ENCODE measurements at regions not wholly inside any gene's neighbourhood (a gene's known extent, or its start where the extent isn't known, plus 50 kb on each side); places are given as distances from the start of the nearest gene placed in this dataset.
"Not testable (repeated sequence)": the region's sequence is repeated elsewhere in the genome, so short reads cannot be mapped to it uniquely, and the experiment has no call there.

DNA sequence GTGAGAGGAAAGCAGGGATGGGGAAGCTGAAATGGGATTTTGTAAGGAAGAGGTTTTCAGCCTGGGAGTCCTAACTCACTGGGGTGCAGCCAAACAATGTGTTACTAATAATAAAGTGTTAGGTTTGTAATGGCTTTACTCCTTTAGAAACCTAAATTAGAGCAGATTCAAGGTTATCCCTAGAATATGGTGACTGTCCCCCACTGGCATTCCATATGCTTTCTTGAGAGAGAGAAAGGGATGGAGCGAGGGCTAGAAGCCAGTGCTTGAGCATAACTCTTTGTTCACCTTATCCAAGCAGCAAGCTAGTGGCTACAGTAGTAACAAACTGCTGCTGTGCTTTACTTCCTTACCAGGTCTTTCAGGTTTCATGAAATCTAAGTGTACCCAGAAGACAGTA, 249.1 kb upstream of the PGRMC2 start (continued):
- TF ChIP-seq, protein P1, sequence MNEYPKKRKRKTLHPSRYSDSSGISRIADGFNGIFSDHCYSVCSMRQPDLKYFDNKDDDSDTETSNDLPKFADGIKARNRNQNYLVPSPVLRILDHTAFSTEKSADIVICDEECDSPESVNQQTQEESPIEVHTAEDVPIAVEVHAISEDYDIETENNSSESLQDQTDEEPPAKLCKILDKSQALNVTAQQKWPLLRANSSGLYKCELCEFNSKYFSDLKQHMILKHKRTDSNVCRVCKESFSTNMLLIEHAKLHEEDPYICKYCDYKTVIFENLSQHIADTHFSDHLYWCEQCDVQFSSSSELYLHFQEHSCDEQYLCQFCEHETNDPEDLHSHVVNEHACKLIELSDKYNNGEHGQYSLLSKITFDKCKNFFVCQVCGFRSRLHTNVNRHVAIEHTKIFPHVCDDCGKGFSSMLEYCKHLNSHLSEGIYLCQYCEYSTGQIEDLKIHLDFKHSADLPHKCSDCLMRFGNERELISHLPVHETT (CRISPR knock-in tag; conservative IDR thresholded peaks at IDR 0.05): no peak
- no peak for TF ChIP-seq CEBPB (IDR thresholded peaks at IDR 0.05; ENCODE audit: borderline replicate concordance, low read depth, low read length)
- TF ChIP-seq, protein P2, sequence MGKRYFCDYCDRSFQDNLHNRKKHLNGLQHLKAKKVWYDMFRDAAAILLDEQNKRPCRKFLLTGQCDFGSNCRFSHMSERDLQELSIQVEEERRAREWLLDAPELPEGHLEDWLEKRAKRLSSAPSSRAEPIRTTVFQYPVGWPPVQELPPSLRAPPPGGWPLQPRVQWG (CRISPR knock-in tag; IDR thresholded peaks at IDR 0.05; ENCODE audit: borderline replicate concordance, low read depth): no peak
- no peak for TF ChIP-seq NONO (IDR thresholded peaks at IDR 0.05)
- no peak for TF ChIP-seq NONO (CRISPR knock-in tag; conservative IDR thresholded peaks at IDR 0.05)
- TF ChIP-seq PHF21A (CRISPR knock-in tag; IDR thresholded peaks at IDR 0.05): no peak

DNA sequence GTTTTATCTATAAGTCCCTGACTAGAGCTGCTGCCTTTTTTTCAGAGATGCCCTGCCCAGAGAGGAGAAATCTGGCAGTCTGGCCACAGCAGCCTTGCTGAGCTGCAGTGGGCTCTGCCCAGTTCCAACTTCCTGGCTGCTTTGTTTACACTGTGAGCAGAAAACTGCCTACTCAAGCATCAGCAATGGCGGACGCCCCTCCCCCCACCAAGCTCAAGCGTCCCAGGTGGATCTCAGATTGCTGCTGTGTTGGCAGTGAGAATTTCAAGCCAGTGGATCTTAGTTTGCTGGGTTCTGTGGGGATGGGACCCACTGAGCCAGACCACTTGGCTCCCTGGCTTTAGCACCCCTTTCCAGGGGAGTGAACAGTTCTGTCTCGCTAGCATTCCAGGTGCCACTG, 247.9 kb upstream of the PGRMC2 start:
- H3K4me3 ChIP-seq (replicated peaks in 1 of 3; ENCODE audit: insufficient read depth in 1 of 3, low read depth in 2 of 3, low read length in 3 of 3); DNase-seq (ENCODE audit: low spot score); FAIRE-seq; H3K9ac ChIP-seq (ENCODE audit: insufficient read depth, low read depth, low read length); in situ Hi-C loops (cut with HindIII; ENCODE audit: extremely low pct_ligation_motif_present, low pct_unique_long_range_greater_than_20kb); H3K79me2 ChIP-seq (ENCODE audit: insufficient read depth, low read length); intact Hi-C loops (cut with micrococcal nuclease; ENCODE audit: unreplicated experiment); H3K27ac ChIP-seq (ENCODE audit: extremely low read length, insufficient read depth, low read length); ATAC-seq; H3K27me3 ChIP-seq (ENCODE audit: control insufficient read depth in 1 of 2, insufficient read depth in 2 of 2, low read length in 2 of 2); H3K36me3 ChIP-seq (replicated peaks in 1 of 2; ENCODE audit: control insufficient read depth in 1 of 2, insufficient read depth in 2 of 2, low read length in 2 of 2); POLR2A ChIA-PET; H2AFZ ChIP-seq (ENCODE audit: low read length); BruUV-seq (replicated peaks); H4K20me1 ChIP-seq (ENCODE audit: insufficient read depth, low read length); CTCF ChIA-PET (ENCODE audit: low intra/inter-chr PET ratio, low total read pairs); H3K4me1 ChIP-seq (ENCODE audit: insufficient read depth, low read length); H3K9me3 ChIP-seq (ENCODE audit: low read length); TF ChIP-seq FOXA1 (IDR thresholded peaks at IDR 0.05): not testable (repeated sequence)
- WGBS (ENCODE audit: low lambda C conversion rate): 86% methylated on average over 1 of the region's 4 CpGs
- H3K4me2 ChIP-seq (ENCODE audit: low read depth, low read length): 0 out of 2 replicates have a peak overlapping the region, but pooled peaks have one; percentile 12
- TF ChIP-seq FOXA1 (CRISPR knock-in tag; IDR thresholded peaks at IDR 0.05) (peak; percentile 52), YY1 (IDR thresholded peaks at IDR 0.05; ENCODE audit: insufficient read depth, insufficient replicate concordance, low read depth, low read length) (peak; percentile 49), FOXA3 (CRISPR knock-in tag; IDR thresholded peaks at IDR 0.05) (peak; percentile 44; the same call in 1 of the 2 replicates)
- TF ChIP-seq, protein P3, sequence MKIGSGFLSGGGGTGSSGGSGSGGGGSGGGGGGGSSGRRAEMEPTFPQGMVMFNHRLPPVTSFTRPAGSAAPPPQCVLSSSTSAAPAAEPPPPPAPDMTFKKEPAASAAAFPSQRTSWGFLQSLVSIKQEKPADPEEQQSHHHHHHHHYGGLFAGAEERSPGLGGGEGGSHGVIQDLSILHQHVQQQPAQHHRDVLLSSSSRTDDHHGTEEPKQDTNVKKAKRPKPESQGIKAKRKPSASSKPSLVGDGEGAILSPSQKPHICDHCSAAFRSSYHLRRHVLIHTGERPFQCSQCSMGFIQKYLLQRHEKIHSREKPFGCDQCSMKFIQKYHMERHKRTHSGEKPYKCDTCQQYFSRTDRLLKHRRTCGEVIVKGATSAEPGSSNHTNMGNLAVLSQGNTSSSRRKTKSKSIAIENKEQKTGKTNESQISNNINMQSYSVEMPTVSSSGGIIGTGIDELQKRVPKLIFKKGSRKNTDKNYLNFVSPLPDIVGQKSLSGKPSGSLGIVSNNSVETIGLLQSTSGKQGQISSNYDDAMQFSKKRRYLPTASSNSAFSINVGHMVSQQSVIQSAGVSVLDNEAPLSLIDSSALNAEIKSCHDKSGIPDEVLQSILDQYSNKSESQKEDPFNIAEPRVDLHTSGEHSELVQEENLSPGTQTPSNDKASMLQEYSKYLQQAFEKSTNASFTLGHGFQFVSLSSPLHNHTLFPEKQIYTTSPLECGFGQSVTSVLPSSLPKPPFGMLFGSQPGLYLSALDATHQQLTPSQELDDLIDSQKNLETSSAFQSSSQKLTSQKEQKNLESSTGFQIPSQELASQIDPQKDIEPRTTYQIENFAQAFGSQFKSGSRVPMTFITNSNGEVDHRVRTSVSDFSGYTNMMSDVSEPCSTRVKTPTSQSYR (CRISPR knock-in tag; IDR thresholded peaks at IDR 0.05; ENCODE audit: borderline replicate concordance): peak; percentile 87

All from HepG2 (cell line).